ENCODE measurements at regions not wholly inside any gene's neighbourhood (a gene's known extent, or its start where the extent isn't known, plus 50 kb on each side); places are given as distances from the start of the nearest gene placed in this dataset.

- no peak for TF ChIP-seq REST (IDR thresholded peaks at IDR 0.05; ENCODE audit: unreplicated experiment)
- TF ChIP-seq STAT1 (IDR thresholded peaks at IDR 0.05; ENCODE audit: unreplicated experiment), result no peak
- no peak for TF ChIP-seq CREB1 (CRISPR knock-in tag; IDR thresholded peaks at IDR 0.05; ENCODE audit: low read depth)
Observed at GRCh38 chr9:75231167-75231566, 142.9 kb downstream of the OSTF1 start (continued).

- Histone ChIP-seq H3K27ac (ENCODE audit: low read depth) (no peak overlapping the region), H3F3A (replicated peaks; ENCODE audit: low read depth) (no peaks in the 10 kb centered on the region), H3K9me2 (ENCODE audit: insufficient read depth) (no peaks in the 10 kb centered on the region), H2AFZ (no peak overlapping the region), H3K4me2 (no peak overlapping the region), H3K79me2 (replicated peaks; ENCODE audit: insufficient read depth) (no peaks in the 10 kb centered on the region), H3K4me3 (no peak overlapping the region), H3K36me3 (ENCODE audit: insufficient read depth) (peaks cover 6% of the 10 kb centered on the region; the same call in 1 of the 2 replicates), H3K27me3 (ENCODE audit: insufficient read depth) (no peaks in the 10 kb centered on the region), H3K4me1 (ENCODE audit: insufficient read depth) (no peaks in the 10 kb centered on the region), H4K20me1 (replicated peaks; ENCODE audit: insufficient read depth) (no peaks in the 10 kb centered on the region)
- peaks cover 11% of the 10 kb centered on the region for H3K36me3 Mint-ChIP-seq (ENCODE audit: low read depth)
- H3K27me3 Mint-ChIP-seq (ENCODE audit: insufficient read depth, low read depth, poor library complexity), result peaks cover 4% of the 10 kb centered on the region
- H3K4me1 Mint-ChIP-seq, result peaks cover 3% of the 10 kb centered on the region; the same call in 1 of the 3 replicates
- TF ChIP-seq, protein P1, sequence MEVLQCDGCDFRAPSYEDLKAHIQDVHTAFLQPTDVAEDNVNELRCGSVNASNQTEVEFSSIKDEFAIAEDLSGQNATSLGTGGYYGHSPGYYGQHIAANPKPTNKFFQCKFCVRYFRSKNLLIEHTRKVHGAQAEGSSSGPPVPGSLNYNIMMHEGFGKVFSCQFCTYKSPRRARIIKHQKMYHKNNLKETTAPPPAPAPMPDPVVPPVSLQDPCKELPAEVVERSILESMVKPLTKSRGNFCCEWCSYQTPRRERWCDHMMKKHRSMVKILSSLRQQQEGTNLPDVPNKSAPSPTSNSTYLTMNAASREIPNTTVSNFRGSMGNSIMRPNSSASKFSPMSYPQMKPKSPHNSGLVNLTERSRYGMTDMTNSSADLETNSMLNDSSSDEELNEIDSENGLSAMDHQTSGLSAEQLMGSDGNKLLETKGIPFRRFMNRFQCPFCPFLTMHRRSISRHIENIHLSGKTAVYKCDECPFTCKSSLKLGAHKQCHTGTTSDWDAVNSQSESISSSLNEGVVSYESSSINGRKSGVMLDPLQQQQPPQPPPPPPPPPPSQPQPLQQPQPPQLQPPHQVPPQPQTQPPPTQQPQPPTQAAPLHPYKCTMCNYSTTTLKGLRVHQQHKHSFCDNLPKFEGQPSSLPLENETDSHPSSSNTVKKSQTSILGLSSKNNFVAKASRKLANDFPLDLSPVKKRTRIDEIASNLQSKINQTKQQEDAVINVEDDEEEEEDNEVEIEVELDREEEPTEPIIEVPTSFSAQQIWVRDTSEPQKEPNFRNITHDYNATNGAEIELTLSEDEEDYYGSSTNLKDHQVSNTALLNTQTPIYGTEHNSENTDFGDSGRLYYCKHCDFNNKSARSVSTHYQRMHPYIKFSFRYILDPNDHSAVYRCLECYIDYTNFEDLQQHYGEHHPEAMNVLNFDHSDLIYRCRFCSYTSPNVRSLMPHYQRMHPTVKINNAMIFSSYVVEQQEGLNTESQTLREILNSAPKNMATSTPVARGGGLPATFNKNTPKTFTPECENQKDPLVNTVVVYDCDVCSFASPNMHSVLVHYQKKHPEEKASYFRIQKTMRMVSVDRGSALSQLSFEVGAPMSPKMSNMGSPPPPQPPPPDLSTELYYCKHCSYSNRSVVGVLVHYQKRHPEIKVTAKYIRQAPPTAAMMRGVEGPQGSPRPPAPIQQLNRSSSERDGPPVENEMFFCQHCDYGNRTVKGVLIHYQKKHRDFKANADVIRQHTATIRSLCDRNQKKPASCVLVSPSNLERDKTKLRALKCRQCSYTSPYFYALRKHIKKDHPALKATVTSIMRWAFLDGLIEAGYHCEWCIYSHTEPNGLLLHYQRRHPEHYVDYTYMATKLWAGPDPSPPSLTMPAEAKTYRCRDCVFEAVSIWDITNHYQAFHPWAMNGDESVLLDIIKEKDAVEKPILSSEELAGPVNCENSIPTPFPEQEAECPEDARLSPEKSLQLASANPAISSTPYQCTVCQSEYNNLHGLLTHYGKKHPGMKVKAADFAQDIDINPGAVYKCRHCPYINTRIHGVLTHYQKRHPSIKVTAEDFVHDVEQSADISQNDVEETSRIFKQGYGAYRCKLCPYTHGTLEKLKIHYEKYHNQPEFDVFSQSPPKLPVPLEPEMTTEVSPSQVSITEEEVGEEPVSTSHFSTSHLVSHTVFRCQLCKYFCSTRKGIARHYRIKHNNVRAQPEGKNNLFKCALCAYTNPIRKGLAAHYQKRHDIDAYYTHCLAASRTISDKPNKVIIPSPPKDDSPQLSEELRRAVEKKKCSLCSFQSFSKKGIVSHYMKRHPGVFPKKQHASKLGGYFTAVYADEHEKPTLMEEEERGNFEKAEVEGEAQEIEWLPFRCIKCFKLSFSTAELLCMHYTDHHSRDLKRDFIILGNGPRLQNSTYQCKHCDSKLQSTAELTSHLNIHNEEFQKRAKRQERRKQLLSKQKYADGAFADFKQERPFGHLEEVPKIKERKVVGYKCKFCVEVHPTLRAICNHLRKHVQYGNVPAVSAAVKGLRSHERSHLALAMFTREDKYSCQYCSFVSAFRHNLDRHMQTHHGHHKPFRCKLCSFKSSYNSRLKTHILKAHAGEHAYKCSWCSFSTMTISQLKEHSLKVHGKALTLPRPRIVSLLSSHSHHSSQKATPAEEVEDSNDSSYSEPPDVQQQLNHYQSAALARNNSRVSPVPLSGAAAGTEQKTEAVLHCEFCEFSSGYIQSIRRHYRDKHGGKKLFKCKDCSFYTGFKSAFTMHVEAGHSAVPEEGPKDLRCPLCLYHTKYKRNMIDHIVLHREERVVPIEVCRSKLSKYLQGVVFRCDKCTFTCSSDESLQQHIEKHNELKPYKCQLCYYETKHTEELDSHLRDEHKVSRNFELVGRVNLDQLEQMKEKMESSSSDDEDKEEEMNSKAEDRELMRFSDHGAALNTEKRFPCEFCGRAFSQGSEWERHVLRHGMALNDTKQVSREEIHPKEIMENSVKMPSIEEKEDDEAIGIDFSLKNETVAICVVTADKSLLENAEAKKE (CRISPR knock-in tag; IDR thresholded peaks at IDR 0.05), result no peak
- TF ChIP-seq JUNB (IDR thresholded peaks at IDR 0.05; ENCODE audit: unreplicated experiment) (no peak), ZNF331 (CRISPR knock-in tag; IDR thresholded peaks at IDR 0.05; ENCODE audit: low read depth) (no peak)
- H3K9me3 Mint-ChIP-seq, result peaks cover 26% of the 10 kb centered on the region
- H3K4me3 Mint-ChIP-seq, result no peak overlapping the region
- no peak overlapping the region for H3K27ac Mint-ChIP-seq
- ATAC-seq (no peak), DNase-seq (ENCODE audit: low spot score) (no peak)
Observed at GRCh38 chr9:75233011-75233410, 144.7 kb downstream of the OSTF1 start.
